Glomerular visceral epithelial cell (primary cell): ENCODE measurements at regions not wholly inside any gene's neighbourhood (a gene's known extent, or its start where the extent isn't known, plus 50 kb on each side); places are given as distances from the start of the nearest gene placed in this dataset.
"Not testable (repeated sequence)": the region's sequence is repeated elsewhere in the genome, so short reads cannot be mapped to it uniquely, and the experiment has no call there.

Experiments
- DNase-seq: peaks from one replicate; pipeline ENCODE4 v3.0.0-alpha.2; 2016; ENCODE audit errors: extremely low spot score

DNA sequence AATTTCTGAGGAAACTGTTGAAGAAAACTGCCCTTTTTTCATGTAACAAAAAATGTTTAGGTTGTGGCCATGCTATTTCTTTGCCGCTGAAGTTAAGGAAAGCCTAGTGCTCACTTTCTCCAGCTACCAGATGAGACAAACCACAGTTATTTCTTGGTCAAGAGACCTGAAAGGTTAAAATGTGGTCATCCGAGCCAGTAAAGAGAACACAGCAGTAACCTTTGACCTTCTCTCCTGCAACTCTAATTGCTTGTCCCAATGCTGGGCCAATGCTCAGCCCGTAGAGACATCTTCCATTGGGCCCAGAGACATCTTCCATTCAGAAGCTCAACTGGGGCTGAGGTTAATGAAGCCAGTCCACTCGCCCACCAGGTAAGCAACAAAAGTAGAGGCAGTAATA is 109.8 kb upstream of the CPSF6 start:
- DNase-seq = no peak

DNA sequence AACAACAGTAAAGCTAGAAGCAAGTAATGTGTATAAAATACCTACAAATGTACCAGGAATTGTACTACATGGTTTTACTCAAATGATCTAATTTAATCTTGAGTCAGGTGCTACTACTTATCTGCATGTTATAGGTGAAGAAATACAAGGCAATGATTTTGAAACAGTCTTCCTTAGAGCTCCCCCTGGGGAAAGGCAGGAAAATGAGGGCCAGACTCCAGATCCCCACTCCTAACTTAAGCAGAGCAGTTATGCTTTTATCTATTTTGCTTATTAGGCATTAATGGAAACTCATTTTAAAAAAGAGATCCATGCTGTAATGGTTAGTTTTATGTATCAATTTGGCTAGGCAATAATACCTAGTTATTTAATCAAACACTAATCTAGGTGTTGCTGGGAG is 109.3 kb upstream of the CPSF6 start:
- no peak for DNase-seq

GRCh38 chr12:69131077-69131476 is 108.3 kb upstream of the CPSF6 start:
- no peak for DNase-seq

- no peak for DNase-seq
Observed at GRCh38 chr12:69136931-69137613, 102.3 kb upstream of the CPSF6 start.

DNA sequence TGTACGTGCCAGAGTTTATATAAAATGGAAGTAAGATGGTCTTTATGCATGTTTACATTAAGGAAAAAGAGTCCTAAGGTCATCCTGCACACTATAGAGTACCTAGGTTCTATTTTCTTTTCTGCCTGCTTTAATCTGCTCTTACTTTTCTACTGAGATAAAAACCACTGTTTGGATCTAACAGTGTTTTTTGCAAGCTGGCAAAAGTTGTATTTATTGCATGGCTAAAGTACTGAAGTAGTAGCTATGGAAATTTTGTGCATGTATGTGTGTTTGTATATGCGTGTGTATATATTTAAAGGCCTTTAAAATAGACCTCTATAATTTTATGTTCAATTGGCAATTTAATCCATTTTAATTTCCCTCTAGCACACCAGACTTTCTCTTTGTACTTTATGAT is 98.3 kb upstream of the CPSF6 start:
- DNase-seq = no peak

DNA sequence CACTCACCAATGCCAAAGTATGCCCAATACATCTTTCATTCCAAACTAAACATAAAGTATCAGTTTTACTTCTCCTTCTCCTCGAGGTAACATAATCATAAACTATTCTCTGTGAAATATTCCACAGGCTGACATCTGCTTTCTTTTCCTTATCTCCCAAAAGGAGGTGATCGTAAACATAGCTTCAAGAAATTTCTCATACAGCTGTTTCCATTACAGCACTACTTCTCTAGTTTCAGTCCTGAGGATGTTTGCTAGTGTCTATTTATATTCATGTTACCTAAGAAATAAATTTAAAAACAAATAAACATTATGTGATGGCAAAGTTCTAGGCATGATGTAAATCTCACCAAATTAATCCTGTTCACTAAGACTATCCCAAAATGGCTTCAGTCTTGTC is 90.1 kb upstream of the CPSF6 start:
- no peak for DNase-seq

DNA sequence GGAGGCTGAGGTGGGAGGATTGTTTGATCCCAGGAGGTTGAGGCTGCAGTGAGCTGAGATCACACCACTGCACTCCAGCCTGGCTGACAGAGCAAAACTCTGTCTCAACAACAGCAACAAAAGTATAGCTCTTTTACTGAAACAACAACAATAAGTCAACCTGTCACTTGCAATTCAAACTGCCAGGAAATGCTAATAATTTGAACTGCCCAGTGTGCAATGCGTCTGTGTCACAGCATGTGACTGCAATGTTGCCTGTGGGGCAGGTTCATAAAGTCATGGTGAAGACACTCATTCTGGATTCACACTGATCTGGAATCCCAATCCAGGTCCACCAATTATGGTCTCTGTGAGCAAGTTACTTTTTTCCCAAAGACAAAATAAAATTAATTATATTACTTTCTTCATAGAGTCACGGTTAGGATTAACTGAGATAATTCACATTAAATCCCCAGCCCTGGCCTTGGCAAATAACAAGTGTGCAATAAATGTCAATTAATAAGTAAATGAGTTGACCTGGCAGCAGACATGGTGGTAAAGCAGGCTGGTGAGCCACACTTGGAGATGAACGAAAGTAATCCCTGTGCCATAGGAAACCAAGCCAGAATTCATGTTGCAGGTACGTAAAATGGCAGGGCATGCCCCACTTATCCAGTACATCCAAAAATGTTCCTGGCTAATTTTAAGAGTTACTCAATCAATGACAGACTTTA is 89.1 kb upstream of the CPSF6 start:
- DNase-seq = no peak

DNA sequence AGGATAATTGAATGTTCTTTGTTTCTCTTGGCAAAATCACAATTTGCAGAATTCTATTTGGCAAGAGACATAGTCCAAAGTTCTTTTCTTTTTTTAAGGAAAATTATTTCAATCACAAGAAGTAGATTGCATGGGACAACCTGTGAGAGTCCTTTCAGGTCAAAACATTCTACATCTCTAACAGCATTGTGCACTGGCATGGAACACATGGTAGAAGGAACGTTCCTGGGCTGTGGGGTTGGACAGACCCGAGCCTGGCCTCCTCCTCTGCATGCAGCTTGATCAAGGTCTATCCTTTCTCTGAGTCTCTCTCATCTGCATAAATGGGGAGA is 88.6 kb upstream of the CPSF6 start:
- no peak for DNase-seq

DNA sequence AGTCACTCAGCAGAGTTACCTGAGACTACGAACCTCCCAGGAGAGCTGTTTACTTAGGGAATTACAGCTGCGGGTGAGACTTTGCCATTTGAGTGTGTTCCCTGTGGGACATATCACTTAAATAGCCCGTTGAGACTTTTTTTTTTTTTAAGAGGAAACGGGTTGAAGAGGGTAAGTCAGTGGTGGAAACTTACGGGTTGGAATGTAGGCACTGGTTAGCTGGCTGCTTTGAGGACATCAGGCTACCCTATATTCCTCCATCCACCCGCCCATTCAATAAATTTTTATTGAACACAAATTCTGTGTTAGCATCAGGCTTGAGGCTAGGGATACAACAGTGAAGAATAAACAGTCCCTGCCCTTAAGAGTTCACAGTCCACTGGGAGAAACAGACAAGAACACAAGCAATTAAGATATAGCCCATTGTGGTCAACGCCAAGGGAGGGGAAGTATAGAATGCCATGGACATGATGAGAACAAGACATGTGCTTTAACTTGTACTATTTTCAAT is 88.1 kb upstream of the CPSF6 start:
- DNase-seq = no peak

DNA sequence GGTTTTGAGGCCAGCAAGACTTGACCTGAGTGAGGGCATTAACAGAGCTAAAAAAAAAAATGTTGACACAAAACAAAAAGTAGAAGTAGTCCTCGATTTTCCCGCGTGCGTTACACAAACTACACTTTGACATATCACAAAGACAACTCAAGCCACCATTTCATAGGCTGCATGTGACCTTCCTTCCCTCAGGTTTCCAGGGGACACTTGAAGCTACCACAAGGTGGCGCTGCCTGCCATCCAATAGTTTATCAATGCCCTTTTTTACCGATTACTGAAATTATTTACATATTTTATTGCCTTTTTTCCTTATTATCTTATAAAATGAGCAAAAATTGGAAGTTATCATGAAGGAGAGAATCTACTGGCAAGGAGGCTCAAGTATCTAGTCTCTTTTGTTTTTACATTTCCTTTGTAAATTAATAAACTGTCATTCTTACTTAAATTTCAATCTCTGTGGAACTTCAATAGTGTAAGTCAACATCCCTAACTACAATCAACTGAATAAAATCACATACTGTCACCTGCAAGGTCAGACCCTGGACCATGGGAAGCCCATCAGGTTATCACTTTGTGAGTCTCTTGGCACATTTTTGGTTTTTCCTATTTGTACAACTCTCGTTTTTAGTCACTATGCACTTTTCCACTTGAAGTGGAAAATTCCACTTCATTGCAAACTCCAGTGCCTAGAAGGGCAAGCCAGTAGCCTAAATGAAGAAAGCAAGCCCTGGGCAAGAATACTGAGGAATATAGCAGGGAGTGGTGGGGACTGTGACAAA is 84.6 kb upstream of the CPSF6 start:
- peak; percentile 62 for DNase-seq

DNA sequence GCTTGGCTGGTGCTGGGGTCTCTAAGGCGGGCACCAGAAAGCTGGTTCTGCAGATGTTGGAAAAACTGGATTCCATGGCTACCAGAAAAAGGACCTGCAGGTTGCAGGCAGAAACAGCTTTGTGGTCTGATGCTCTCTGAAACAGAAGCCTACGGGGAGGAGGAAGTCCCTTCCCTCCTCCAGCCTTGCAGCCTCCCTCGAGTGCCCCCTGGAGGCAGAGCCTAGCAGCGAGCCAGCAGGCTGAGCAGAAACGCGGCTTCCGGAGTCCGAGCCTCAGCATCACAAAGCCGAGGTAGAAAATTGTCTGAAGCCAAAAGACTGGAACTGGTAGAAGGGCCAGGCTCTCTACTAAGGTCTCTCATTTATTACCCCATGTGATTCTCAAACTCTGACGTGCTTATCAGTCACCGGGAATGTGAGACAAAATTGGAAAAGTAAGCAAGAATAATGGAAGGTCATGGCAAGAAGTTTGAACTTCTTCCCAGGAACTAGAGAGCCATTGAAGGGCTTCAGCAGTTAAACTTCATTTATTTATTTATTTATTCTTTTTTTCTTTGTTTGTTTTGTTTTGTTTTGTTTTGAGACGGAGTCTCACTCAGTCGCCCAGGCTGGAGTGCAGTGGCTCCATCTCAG is 82.2 kb upstream of the CPSF6 start:
- peak; percentile 86 for DNase-seq

DNA sequence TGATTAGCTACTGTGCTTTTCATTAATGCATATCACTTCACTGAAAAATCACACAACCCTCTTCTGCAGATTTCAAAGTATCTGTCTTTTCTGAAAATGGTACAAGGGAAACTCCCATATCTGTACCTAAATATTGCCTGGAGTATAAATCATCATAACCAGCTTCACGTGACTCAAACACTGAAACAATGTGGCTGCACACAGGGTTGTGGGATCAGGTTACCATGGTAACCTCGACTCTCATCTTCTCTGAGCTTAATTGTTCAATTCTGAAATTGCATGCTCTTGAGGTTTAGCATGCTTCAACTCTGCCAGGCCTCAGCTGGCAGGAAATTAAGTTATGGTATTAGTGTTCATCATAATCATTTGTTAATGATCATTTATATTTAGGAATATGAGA is 77.5 kb upstream of the CPSF6 start:
- DNase-seq = no peak

- no peak for DNase-seq
Observed at GRCh38 chr12:69163681-69164362, 75.5 kb upstream of the CPSF6 start.

DNA sequence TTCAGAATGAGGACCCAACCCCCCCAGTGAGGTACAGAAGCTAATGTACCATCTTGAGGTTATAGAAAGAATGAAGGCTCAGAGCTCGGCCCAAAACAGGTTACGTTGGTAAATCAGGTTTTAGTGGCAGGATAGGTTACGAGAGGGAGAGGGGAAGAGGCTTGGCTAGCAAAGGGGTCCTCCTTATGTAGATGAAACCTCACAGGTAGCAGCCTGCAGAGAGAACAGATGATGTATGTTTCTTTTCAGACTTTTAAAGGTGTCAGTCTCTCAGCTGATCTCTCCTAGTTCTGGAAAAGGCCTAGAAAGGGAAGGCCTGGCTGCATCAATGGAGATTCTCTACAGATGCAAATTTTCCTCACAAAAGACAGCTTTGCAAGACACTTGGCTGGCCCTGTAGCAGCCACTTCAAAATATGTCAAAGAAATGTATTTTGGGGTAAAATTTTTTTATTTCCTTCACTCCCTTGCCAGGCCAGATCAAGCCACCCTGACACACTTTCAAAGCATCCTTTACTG is 71.7 kb upstream of the CPSF6 start:
- DNase-seq = no peak

DNA sequence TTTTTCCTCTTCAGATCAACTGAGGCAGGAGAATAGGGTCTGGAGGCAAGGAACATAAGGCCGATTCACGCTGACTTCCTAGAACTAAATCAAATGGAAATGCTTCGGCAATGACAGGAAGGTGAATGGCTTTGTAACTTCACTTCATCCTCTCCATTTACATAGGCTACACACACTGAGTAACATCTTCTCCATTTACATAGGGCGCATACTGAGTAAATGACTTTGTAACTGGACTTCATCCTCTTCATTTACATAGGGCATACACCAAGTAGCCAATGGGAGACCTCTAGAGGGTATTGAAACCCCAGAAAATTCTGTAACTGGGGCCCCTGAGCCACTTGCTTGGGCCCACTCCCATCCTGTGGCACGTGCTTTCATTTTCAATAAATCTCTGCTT is 71.0 kb upstream of the CPSF6 start:
- no peak for DNase-seq

DNA sequence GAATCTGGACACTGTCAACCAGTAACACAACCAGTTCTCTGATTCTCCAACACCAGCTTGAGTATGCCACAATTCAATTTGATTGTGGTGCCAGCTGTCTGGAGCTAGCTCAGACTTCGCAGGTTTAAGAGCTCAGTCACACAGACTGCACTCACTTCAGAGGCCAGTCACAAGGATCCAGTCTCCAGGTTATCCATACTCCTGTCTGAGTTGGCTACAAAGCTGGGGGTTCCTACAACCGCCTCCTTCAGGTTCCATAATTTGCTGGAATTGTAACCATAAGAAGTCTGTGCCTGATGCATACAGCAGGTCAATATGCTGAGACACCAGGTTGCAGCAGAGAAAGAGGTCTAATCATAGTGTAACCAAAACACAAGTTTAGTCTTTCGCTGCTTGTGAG is 70.5 kb upstream of the CPSF6 start:
- DNase-seq = no peak

DNA sequence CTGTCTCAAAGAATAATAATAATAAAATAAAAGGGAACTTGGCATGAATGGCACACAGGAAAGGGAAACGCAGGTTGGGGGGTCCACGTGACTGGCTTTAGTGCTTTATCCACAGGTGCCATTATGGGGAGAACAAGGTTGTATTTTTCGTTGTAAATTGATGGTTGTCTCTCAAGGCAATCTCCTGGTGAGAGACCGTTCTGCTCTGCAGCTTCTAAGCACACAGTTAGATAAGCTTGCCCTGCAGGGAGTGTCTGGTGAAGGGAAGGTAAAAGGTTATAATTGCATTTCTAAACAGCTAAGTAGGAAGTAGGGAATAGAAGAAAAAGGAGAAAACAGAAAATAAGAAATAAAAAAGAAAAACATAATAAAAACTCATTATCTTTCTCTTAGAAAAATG is 69.1 kb upstream of the CPSF6 start:
- DNase-seq = no peak

GRCh38 chr12:69171881-69172280 is 67.5 kb upstream of the CPSF6 start:
- no peak for DNase-seq

DNA sequence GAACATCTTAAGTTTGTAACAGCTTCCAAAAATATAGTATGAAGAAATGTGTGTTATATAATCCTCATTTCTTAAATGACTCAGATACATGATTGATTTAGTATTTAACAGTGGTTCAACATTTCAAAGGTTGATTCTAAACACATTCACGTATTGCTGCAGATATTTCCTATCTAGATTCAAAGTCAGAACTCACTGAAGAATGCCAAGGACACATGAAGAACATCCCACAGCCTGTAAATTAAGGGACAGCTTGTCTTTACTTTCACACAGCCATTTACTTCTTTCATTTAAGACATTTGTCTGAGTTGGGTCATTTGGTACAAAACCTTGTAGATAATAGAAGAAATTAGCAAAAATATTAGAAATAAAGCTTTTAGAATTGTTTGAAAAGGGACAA is 66.9 kb upstream of the CPSF6 start:
- no peak for DNase-seq

DNA sequence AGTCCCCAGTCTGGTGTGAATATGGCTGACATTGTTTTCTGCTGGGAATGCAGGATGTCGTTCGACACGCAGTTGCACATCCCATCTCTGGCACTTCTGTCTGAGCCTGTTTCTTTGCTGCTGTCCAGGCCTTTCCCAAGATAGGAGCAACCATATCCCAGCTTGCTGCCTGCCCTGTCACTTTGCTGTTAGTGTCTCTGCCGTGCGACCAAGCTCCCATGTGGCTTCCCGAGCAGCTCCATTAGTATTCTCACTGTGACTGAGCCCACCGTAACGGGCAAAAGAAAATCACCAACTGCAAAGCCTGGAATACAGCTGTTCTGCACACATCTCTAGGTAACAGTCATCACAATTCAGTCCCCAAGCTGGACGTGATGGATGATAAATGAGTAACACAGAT is 66.0 kb upstream of the CPSF6 start:
- DNase-seq = no peak

DNA sequence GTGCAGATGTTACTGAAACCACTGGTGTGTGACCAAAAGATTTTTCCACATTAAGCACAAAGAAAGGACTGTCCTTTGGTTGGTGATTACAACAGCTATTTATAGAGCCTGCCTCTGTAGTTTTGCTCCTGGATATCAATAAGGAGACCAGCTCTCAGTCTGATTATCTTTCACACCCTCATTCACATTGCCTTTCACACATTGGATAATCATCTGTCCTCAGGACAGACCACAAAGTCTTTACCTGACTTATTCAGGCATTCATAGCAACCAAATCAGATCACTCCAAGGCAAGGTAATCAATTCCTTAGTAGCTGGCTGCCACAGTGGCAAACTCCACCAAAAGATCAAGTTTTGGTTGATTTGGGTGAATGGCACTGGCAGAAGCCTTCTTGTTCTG is 59.6 kb upstream of the CPSF6 start:
- DNase-seq = no peak

GRCh38 chr12:69187572-69187971 is 51.8 kb upstream of the CPSF6 start:
- not testable (repeated sequence) for DNase-seq
